ENCODE measurements at regions not wholly inside any gene's neighbourhood (a gene's known extent, or its start where the extent isn't known, plus 50 kb on each side); places are given as distances from the start of the nearest gene placed in this dataset.

DNA sequence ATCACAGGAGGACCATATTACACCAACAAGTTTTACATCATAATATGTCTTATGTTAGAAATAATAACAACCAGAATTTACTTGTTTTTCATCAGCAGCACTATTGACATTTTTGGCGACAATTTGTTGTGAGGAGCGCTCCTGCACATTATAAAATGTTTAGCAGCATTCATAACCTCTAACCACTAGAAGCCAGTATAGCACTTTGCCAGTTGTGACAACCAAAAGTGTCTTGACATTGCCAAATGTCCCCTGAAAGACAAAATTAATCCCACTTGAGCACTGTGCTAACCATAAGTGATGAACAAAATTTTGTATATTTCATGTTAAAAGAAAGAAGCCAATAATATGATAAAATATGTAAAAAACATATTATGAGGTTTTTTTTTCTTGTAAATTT, 356.9 kb upstream of the LMO3 start:
- TF ChIP-seq EP300 (IDR thresholded peaks at IDR 0.05) (no peak), POLR2A (IDR thresholded peaks at IDR 0.05; ENCODE audit: low read length) (no peak), JUN (IDR thresholded peaks at IDR 0.05) (no peak)
- TF ChIP-seq, protein P1, sequence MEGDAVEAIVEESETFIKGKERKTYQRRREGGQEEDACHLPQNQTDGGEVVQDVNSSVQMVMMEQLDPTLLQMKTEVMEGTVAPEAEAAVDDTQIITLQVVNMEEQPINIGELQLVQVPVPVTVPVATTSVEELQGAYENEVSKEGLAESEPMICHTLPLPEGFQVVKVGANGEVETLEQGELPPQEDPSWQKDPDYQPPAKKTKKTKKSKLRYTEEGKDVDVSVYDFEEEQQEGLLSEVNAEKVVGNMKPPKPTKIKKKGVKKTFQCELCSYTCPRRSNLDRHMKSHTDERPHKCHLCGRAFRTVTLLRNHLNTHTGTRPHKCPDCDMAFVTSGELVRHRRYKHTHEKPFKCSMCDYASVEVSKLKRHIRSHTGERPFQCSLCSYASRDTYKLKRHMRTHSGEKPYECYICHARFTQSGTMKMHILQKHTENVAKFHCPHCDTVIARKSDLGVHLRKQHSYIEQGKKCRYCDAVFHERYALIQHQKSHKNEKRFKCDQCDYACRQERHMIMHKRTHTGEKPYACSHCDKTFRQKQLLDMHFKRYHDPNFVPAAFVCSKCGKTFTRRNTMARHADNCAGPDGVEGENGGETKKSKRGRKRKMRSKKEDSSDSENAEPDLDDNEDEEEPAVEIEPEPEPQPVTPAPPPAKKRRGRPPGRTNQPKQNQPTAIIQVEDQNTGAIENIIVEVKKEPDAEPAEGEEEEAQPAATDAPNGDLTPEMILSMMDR (IDR thresholded peaks at IDR 0.05) = 0 out of 3 replicates have a peak, but pooled peaks have one; percentile 12
- TF ChIP-seq, protein P2, sequence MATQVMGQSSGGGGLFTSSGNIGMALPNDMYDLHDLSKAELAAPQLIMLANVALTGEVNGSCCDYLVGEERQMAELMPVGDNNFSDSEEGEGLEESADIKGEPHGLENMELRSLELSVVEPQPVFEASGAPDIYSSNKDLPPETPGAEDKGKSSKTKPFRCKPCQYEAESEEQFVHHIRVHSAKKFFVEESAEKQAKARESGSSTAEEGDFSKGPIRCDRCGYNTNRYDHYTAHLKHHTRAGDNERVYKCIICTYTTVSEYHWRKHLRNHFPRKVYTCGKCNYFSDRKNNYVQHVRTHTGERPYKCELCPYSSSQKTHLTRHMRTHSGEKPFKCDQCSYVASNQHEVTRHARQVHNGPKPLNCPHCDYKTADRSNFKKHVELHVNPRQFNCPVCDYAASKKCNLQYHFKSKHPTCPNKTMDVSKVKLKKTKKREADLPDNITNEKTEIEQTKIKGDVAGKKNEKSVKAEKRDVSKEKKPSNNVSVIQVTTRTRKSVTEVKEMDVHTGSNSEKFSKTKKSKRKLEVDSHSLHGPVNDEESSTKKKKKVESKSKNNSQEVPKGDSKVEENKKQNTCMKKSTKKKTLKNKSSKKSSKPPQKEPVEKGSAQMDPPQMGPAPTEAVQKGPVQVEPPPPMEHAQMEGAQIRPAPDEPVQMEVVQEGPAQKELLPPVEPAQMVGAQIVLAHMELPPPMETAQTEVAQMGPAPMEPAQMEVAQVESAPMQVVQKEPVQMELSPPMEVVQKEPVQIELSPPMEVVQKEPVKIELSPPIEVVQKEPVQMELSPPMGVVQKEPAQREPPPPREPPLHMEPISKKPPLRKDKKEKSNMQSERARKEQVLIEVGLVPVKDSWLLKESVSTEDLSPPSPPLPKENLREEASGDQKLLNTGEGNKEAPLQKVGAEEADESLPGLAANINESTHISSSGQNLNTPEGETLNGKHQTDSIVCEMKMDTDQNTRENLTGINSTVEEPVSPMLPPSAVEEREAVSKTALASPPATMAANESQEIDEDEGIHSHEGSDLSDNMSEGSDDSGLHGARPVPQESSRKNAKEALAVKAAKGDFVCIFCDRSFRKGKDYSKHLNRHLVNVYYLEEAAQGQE (IDR thresholded peaks at IDR 0.05) = no peak
